ENCODE measurements at regions not wholly inside any gene's neighbourhood (a gene's known extent, or its start where the extent isn't known, plus 50 kb on each side); places are given as distances from the start of the nearest gene placed in this dataset.
"Not testable (repeated sequence)": the region's sequence is repeated elsewhere in the genome, so short reads cannot be mapped to it uniquely, and the experiment has no call there.

- DNase-seq (ENCODE audit: low read depth, low spot score) = not testable (repeated sequence)
These were observed 68.6 kb upstream of the AR start for GRCh38 chrX:67475259-67475658.

DNA sequence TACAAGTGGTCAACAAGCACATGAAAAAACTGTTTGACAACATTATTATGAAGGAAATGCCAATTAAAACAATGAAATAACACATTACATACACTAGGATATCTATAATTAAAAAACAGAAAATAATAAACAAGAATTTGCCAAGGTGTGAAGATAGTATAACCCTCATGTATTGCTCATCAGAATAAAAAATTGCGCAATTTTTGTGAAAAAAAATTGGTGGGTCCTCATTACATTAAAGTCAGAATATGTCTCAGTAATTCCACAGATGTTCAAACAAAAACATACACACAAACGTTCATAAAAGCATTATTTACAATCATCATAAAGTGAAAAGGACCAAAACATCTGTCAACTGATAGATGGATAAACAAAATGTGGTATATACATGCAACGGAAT is 63.0 kb upstream of the AR start:
- no peak for DNase-seq (ENCODE audit: low read depth, low spot score)

Measured in ELF-1 (cell line).